DOHH2 (cell line): ENCODE measurements at regions not wholly inside any gene's neighbourhood (a gene's known extent, or its start where the extent isn't known, plus 50 kb on each side); places are given as distances from the start of the nearest gene placed in this dataset.

Experiments used
- H3F3A ChIP-seq: fragments of 200-600 bp; sonication (generic), shearing (Covaris generic); 2 replicates; pipeline ENCODE4 v1.6.0; 2016; ENCODE audit warnings: antibody characterized with exemption, mild to moderate bottlenecking; ENCODE audit not compliant: control insufficient read depth, insufficient read depth
- H3K27ac ChIP-seq: fragments of 200-600 bp; sonication (generic); 2 replicates; pipeline ENCODE4 v1.5.1; 2014; ENCODE audit warnings: low read depth, mild to moderate bottlenecking, low read length, moderate library complexity
- H3K27me3 ChIP-seq: fragments of 200-600 bp; sonication (generic); 2 replicates; pipeline ENCODE4 v1.6.1; 2014; ENCODE audit warnings: mild to moderate bottlenecking, low read length, mixed read lengths; ENCODE audit not compliant: control insufficient read depth
- H3K36me3 ChIP-seq: fragments of 200-600 bp; sonication (generic); 2 replicates; pipeline ENCODE4 v1.6.1; 2014; ENCODE audit warnings: mild to moderate bottlenecking, low read length, moderate library complexity, mixed read lengths; ENCODE audit not compliant: control insufficient read depth
- H3K4me1 ChIP-seq: fragments of 200-600 bp; sonication (generic); 2 replicates; pipeline ENCODE4 v1.6.1; 2014; ENCODE audit warnings: mild to moderate bottlenecking, low read length, mixed read lengths; ENCODE audit not compliant: control insufficient read depth
- H3K4me2 ChIP-seq: fragments of 200-600 bp; sonication (generic); 2 replicates; pipeline ENCODE4 v1.6.0; 2014; ENCODE audit warnings: mild to moderate bottlenecking, low read length, moderate library complexity
- H3K4me3 ChIP-seq: fragments of 200-600 bp; sonication (generic); 2 replicates; pipeline ENCODE4 v1.5.1; 2014; ENCODE audit warnings: mild to moderate bottlenecking, low read length, mixed read lengths
- H3K79me2 ChIP-seq: fragments of 200-600 bp; sonication (generic); 2 replicates; pipeline ENCODE4 v1.6.1; 2014; ENCODE audit warnings: mild to moderate bottlenecking, low read length, mixed read lengths; ENCODE audit not compliant: control insufficient read depth
- H3K9me2 ChIP-seq: fragments of 200-600 bp; sonication (generic); replicated peaks from 2 replicates; pipeline ENCODE4 v1.6.1; 2014; ENCODE audit warnings: mild to moderate bottlenecking, low read length, mixed read lengths; ENCODE audit not compliant: control insufficient read depth
- H3K9me3 ChIP-seq: fragments of 200-600 bp; sonication (generic); 2 replicates; pipeline ENCODE4 v1.6.1; 2014; ENCODE audit warnings: antibody characterized with exemption, low read length, mixed read lengths; ENCODE audit not compliant: control insufficient read depth, insufficient read depth
- H4K20me1 ChIP-seq: fragments of 200-600 bp; sonication (generic); 2 replicates; pipeline ENCODE4 v1.6.0; 2014; ENCODE audit warnings: low read depth, mild to moderate bottlenecking, antibody characterized with exemption, low read length, moderate library complexity; ENCODE audit not compliant: control insufficient read depth, insufficient read depth
- CTCF ChIP-seq: fragments of 200-600 bp; sonication (generic); IDR thresholded peaks from one replicate; pipeline ENCODE4 v1.5.1; 2014; ENCODE audit warnings: antibody characterized with exemption, mild to moderate bottlenecking, low read depth, low read length; ENCODE audit not compliant: poor library complexity, severe bottlenecking
- EZH2phosphoT487 ChIP-seq: fragments of 200-600 bp; sonication (generic); IDR thresholded peaks from 2 replicates; pipeline ENCODE4 v1.6.1; 2017; ENCODE audit warnings: borderline replicate concordance, mild to moderate bottlenecking, antibody characterized with exemption, low read length, moderate library complexity, mixed read lengths

DNA sequence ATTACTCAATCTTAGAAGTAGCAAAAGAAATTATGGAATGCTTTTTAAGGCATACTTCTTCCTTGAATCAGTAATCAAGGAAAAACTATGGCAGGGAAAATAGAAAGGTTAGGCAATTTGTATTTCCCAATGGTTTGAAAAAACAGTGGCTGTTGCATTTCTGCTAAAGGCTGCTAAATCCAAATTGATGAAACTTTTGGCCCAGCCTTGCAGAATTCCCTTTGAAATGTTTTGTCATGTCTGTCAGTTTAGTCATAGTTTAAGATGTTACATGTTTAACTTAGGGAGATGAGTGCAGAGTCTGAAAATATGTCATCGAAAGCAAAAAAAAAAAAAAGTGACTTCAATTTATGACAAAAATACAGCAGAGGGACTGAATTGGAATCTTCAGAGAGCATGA, 878.9 kb upstream of the WWC1 start:
- H4K20me1 ChIP-seq: no peaks in the 10 kb centered on the region
- no peaks in the 10 kb centered on the region for H3K79me2 ChIP-seq
- no peaks in the 10 kb centered on the region for H3K9me3 ChIP-seq
- no peak overlapping the region for H3K4me2 ChIP-seq
- H3K4me3 ChIP-seq: no peak overlapping the region
- no peaks in the 10 kb centered on the region for H3K27me3 ChIP-seq
- no peaks in the 10 kb centered on the region for H3F3A ChIP-seq
- H3K36me3 ChIP-seq: no peaks in the 10 kb centered on the region
- H3K9me2 ChIP-seq: no peaks in the 10 kb centered on the region
- TF ChIP-seq CTCF (no peak), EZH2phosphoT487 (no peak)
- no peaks in the 10 kb centered on the region for H3K4me1 ChIP-seq
- H3K27ac ChIP-seq: no peak overlapping the region

GRCh38 chr5:167413506-167413905, 877.9 kb upstream of the WWC1 start:
- no peaks in the 10 kb centered on the region for H3K36me3 ChIP-seq
- no peak overlapping the region for H3K4me3 ChIP-seq
- H3K79me2 ChIP-seq: no peaks in the 10 kb centered on the region
- H3K27ac ChIP-seq: no peak overlapping the region
- H3K4me1 ChIP-seq: no peaks in the 10 kb centered on the region
- H3K9me3 ChIP-seq: no peaks in the 10 kb centered on the region
- H3K27me3 ChIP-seq: no peaks in the 10 kb centered on the region
- H4K20me1 ChIP-seq: no peaks in the 10 kb centered on the region
- TF ChIP-seq CTCF: no peak
- no peak for TF ChIP-seq EZH2phosphoT487
- no peak overlapping the region for H3K4me2 ChIP-seq
- no peaks in the 10 kb centered on the region for H3F3A ChIP-seq
- H3K9me2 ChIP-seq: no peaks in the 10 kb centered on the region

DNA sequence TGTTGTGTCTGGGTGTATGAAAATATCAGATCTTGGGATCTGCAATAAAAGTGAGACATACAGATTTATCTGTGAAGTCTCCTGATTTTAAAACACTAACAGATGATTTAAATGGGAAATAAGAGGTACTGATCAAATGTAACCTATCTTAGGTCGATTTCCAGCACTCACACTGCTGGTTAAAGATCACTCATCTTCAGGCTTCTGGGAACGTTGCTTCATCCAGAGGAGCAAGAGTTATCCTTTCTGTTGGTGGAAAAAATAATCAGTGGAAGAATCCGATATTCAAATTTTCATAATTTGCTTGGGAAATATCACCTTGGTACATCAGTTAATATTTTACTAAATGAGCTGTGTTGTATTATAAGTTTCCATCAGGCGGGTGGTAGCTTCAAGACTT, 876.8 kb upstream of the WWC1 start:
- no peaks in the 10 kb centered on the region for H3K36me3 ChIP-seq
- H3K27ac ChIP-seq: no peak overlapping the region
- H3K4me1 ChIP-seq: no peaks in the 10 kb centered on the region
- no peak overlapping the region for H3K4me3 ChIP-seq
- no peaks in the 10 kb centered on the region for H4K20me1 ChIP-seq
- H3K27me3 ChIP-seq: no peaks in the 10 kb centered on the region
- no peaks in the 10 kb centered on the region for H3K9me2 ChIP-seq
- no peaks in the 10 kb centered on the region for H3F3A ChIP-seq
- H3K79me2 ChIP-seq: no peaks in the 10 kb centered on the region
- TF ChIP-seq EZH2phosphoT487: no peak
- TF ChIP-seq CTCF: no peak
- no peak overlapping the region for H3K4me2 ChIP-seq
- H3K9me3 ChIP-seq: no peaks in the 10 kb centered on the region
